G401.6 (cell line): ENCODE measurements at regions not wholly inside any gene's neighbourhood (a gene's known extent, or its start where the extent isn't known, plus 50 kb on each side); places are given as distances from the start of the nearest gene placed in this dataset.
"Not testable (repeated sequence)": the region's sequence is repeated elsewhere in the genome, so short reads cannot be mapped to it uniquely, and the experiment has no call there.

Experiments used
- FAIRE-seq: peaks from 2 replicates; lab custom pipeline; 2012; peaks lifted over from hg19 to GRCh38; lab: Jason Lieb, UNC

DNA sequence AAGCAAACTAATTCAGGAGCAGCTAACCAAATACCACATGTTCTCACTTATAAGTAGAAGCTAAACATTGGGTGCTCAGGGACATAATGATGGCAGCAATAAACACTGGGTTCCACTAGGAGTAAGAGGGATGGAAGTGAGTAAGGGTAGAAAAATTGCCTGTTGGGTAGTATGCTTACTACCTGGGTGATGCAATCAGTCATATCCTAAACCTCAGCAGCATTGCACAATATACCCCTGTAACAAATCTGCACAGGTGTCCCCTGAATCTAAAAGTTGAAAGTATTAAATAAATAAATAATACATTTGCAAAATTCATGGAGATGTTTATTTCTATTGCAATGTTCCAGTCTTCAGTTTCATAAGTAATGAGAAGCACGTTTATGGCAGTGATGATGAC lies 409.8 kb upstream of the FOXG1 start:
- no peak for FAIRE-seq

GRCh38 chr14:28361486-28361885 lies 405.1 kb upstream of the FOXG1 start:
- no peak for FAIRE-seq

DNA sequence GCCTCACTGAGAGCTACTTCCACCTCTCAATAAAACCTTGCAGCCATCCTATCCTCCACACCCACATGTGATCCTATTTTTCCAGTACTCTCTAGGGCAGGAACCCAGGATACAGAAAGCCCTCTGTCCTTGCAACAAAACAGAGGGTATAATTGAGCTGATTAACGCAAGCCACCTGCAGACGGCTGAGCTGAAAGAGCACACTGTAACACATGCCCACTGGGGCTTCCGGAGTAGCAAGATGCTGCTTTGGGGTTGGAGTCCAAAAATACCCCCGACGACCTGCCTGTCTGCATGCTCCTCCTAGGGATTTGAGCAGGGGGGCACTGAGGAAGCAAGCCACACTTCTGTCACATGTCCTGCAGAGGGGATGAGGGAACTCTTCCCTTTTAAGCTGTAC lies 401.1 kb upstream of the FOXG1 start:
- no peak for FAIRE-seq

DNA sequence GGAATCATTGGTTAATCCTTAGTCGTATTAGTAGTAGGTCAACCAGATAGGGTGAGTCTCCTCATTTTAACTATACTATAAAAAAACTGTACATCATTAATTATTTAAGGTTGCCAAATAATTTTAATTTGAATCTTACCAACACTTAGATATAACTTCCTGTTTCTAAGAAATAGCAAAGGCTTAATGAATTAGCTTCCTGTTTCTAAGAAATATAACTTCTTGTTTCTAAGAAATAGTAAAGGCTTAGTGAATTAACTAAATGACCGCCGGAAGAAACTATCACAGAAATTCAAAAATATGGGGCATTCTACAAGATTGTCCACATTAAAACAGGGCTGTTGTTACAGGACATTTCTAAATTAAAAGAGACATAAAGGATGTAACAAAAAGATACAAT lies 392.9 kb upstream of the FOXG1 start:
- no peak for FAIRE-seq

- no peak for FAIRE-seq
These were observed 391.3 kb upstream of the FOXG1 start for GRCh38 chr14:28375295-28375694.

GRCh38 chr14:28381656-28382055 lies 384.9 kb upstream of the FOXG1 start:
- no peak for FAIRE-seq

GRCh38 chr14:28382444-28383190 lies 384.0 kb upstream of the FOXG1 start:
- FAIRE-seq, result no peak

GRCh38 chr14:28398506-28398905 lies 368.1 kb upstream of the FOXG1 start:
- FAIRE-seq, result no peak

DNA sequence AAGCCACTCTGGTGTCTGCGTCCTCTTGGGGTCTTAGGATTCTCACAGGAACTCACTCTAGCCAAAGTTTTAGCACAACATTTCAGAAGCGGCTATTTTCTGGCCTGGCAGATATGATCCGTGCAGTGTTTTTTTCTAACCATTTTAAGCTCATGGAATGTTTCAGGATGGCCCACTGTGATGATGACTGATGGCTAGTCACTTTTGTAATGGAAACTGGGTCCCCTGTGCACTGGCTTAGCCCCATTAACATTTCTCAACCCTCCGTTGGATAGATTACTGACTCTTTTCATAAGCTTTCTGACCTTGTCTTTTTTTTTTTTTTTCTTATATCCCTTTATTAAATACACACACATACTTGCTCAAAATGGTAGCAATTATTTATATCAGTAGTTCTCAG lies 364.9 kb upstream of the FOXG1 start:
- not testable (repeated sequence) for FAIRE-seq

DNA sequence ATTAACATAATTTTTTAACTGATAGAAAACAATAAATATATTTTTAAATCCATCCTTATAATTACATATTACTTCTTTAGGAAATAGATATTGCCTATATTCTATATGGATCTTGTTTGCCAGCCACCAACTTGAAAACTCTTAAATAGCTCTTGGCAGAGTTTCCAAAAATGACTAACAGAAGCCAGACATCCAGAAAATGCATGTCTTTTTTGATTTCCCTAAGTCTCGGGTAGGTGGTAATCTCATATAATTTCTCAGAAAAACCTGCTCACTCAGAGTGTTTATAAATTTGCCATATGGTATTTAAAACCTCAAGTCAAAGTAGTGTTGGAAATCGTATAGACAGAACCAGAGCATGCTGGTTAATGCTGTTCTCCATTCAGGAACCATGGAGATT lies 360.4 kb upstream of the FOXG1 start:
- FAIRE-seq, result no peak

DNA sequence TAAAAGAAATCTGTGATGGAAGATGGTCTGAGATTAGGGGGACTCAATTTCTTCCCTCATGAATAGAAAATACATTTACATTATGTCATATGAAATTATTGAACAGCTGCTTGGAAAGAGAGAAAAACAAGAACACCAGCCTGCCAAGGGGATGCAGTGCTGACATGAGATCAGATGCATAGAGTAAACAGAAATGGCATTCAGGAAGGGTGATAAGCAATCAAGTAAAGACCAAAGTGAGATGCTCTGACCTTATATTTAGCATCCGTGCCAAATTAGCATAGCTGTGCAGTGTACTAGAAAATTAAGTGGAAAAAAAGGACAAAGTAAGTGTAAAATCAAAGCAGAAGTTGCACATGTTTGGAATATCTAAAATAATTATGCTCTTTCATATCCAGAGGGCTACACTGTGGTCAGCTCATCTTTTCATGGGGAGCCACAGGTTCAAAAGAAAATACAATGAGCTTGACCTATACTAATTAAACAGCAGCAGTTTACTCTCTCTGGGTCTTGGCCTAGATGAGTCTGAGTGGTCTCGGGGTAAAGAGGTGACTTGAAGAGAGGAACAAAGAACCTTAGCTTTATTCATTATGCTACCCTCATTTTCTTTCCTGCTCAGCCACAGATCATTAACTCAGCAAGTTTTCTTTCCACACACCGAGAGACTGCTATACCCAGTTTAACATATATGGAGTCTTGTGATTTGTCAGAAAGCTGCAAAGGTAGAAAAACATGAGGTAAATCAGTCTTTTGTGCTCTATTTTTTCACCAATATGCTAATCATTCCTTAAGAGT lies 359.4 kb upstream of the FOXG1 start:
- FAIRE-seq, result no peak

- FAIRE-seq, result no peak
These were observed 358.6 kb upstream of the FOXG1 start for GRCh38 chr14:28407996-28408395.

DNA sequence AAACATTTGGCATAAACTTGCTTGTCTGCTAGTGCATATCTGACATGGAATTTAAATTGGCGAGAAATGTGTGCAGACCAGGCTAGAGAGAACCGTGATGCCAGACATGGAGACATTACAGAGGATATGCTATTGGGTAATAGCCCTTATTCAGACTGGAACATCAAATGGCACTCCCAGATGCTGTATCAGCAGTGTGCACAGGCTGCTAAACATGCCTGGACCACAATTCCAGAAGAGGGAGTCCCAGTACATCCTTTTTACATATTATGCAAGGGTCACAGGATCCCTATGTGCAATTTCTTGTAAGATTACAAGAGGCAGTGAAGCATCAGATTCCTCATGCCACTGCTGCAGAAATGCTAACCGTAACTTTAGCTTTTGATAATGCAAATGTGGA lies 354.5 kb upstream of the FOXG1 start:
- FAIRE-seq, result no peak

GRCh38 chr14:28426960-28427359 lies 339.6 kb upstream of the FOXG1 start:
- no peak for FAIRE-seq

GRCh38 chr14:28436821-28437220 lies 329.8 kb upstream of the FOXG1 start:
- FAIRE-seq, result no peak

DNA sequence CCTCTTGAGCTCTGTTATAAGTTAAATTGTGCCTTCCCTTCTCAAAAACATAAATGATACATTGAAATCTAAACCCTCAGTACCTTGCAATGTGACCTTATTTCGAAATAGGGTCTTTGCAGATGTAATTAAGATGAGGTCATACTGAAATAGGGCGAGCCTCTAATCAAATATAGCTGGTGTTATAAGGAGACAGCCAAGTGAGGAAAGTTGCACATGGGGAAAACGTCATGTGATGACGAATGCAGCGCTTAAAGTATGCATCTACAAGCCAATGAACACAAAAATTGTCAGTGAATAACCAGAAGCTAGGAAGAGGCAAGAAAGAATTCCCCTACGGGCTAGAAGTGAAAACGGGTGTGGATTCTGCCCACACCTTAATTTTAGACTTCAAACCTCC lies 305.2 kb upstream of the FOXG1 start:
- FAIRE-seq, result no peak

GRCh38 chr14:28467611-28468010 lies 299.0 kb upstream of the FOXG1 start:
- no peak for FAIRE-seq

DNA sequence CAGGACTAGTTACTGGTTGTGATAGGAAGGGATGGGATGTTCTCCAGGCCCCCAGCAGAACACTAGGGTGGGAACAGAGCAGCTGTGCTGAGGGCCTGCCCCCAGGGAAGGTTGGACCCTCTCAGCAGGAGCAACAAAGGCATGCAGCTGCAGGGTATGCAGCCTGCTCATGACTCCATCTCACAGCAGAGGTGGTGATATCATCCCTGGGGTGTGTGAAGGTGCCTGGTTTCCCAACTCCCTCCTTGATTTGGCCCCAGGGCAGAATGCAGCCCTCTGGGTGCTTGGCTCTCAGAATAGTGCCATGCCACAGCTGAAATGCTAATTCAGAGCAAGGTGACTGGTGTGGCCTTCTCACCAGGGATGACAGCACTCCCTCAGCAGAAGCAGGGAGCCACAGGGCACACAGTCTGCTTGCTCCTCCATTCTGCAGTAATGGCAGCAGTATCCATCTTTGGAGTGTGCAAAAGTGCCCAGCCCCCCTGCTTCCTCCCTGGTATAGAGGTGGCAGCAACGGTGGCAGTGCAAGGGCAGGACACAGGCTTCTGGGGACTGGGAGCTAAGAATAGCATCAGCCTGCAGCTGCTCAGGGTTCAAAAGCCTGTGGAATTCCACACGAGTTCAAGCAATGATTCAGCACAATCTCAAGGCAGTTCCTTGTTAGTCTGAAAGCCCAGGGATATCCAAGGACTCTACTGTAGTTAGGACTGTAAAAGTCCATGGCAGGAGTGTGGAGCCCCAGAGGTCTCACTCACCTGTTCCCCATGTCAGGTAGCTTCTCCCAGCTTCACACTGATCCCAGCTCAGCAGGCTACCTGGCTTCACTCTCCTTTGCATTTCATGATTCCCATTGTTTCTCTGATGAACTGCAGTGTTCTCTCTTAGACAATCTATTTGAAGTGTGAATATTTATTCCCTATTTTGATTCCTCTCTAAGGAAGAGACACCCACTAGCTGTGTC lies 298.1 kb upstream of the FOXG1 start:
- FAIRE-seq, result no peak

DNA sequence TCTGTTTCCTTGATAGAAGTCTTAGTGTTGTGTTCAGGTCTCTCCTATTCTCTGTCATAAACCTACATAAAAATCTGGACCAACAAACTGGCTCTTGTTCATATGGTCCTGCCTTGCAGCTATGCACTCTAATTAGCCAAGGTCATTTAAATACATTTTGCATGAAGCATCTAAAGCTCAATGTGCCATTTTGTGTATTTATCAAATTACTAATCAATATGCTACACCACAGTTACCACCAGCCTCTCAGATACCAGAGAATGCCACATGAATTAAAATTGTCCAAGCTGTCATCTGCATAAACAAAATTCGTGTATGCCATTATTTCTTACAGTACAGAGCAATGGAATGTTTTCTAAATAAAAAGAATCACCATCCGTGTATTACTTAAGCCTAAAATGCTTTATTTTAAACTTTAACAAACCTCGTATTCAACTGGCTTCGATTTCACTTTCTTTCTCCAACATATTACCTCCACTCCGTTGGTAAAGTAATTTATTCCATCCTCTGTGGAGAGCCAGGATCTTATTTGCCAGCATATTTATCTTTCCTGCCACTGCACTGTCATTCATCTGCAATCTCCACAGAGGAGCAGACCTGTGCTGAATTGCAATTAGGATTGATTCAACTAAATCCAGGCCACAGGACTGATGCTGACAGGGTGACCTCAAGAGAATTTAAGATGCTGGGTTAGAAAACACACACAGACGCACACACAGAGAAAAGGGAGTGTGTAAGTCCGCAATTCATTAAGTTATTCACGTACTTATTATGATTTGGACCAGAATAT lies 284.1 kb upstream of the FOXG1 start:
- no peak for FAIRE-seq

DNA sequence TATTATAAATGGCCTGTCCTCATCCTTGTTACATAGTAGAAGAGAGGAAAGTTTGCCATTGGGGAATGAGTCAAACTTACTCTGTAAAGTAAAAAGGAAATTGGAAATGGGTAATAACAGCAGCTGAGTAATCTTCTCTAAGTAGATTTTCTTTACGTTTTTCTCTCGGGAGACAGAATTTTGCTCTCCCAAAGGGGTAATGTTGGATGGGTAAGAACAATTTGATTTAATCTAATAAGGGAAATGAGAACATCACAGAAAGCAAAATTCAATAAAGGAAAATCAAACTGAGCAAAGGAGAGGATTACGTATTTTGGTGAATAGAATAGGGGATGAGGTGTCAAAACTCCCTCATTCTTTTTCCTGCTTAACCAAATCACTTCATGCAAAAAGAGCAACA lies 283.1 kb upstream of the FOXG1 start:
- FAIRE-seq, result no peak

GRCh38 chr14:28488684-28489083 lies 277.9 kb upstream of the FOXG1 start:
- FAIRE-seq, result no peak

DNA sequence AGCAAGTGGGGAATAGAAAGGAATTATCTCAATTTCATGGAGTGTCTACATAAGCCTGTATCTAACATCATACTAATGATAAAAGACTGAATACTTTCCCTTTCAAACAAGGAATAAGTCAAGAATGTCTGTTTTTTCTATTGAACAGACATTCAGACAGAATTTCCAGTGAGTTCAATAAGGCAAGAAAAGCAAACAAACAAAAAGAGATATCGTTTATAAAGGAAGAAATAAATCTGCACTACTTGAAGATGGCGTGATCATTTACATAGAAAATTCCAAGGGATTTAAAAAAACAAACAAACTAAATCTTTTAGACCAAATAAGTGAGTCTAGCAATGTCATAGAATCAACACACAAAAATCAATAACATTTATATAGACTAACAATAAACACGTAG lies 273.1 kb upstream of the FOXG1 start:
- FAIRE-seq, result no peak
